NCI-H1048 (cell line): ENCODE measurements at regions not wholly inside any gene's neighbourhood (a gene's known extent, or its start where the extent isn't known, plus 50 kb on each side); places are given as distances from the start of the nearest gene placed in this dataset.
"Not testable (repeated sequence)": the region's sequence is repeated elsewhere in the genome, so short reads cannot be mapped to it uniquely, and the experiment has no call there.

Experiments used
- DNase-seq: peaks from one replicate; lab custom pipeline; 2025; lab: John Stamatoyannopoulos, UW

DNA sequence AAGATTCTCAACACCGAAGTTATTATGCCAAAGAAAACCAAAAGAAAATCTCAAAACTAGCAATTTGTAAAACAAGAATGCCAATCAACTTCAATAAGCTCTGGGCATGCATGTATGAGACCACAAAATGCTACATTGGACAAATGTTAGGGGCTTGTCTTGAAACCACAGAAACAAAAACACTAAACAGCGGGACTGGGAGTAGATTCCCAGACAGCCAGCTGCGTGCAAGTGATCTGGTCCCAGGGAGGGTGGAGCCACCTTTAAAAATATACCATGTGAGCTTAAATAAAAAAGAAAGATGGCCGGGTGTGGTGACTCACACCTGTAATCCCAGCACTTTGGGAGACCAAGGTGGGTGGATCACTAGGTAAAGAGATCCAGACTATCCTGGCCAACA lies 163.6 kb upstream of the PRICKLE2 start:
- no peak for DNase-seq

DNA sequence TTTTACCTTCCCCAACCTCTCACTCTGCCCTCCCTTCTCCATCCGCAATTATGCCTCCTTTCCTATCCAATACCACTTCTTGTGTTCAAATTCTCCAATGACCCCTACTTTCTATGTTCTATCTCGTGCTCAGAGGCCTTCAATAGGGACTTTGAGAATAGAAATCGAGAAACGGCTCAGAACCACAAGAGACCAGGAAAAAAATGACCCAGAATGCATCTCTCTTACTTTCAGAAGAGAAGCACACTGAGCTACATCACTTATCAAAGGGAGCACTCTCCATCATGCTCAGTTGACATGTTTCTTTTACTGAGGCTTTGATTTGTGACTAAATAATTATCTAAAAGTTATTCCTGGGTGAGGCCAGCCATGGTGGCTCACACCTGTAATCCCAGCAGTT lies 162.4 kb upstream of the PRICKLE2 start:
- no peak for DNase-seq

DNA sequence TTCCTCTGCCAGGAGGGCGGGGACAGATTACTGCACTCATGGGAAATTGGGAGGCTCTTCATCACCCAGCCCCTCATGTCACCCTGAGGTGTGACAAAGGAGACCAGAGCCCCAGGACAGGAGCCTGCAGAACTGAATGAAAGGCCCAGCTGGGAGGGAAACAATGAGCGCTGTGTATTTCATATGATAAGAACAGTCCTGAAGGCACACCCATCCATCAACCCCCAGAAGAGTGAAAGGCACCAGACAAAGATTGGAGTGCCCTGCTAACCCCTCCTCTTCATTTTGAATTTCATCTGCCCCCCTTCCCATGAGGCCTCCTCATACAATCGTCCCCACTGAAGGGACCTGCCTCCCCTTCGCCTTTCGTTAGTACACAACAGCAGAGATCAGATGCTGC lies 160.0 kb upstream of the PRICKLE2 start:
- DNase-seq: no peak

DNA sequence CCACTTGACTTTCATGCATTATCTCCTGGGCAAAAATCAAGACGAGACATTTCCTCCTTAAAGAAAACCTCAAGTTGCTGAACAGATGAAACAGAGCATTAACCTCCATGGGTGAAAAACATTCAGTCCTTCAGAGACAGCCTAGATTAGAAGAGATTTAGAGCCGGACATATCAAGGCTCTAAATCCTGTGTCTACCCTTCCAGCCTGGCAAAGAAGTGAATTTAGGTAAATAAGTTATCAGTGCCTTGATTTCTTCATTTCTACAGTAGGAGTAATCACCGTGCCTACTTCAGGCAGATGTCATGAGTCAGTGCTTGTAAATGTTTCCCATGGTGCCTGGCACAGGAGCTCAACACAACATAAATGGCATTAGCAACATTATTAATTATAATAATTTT lies 159.3 kb upstream of the PRICKLE2 start:
- no peak for DNase-seq

DNA sequence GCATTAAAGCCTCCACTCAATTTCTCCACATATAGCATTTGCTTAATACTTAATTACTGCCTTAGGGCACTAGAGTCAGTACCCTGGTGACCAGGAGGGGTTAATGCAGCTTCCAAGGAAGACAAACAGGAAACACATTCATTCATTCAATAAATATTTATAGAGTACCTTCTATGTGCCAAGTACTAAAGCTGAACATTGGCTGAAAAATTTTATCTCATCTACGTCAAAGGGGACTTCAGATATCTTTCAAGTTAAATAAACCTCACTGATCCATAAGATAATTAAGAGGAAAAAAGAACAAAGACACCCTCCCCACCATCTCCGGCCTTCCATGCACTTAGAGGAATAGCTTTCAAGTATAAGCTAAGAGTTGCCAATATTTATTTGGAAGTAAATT lies 156.9 kb upstream of the PRICKLE2 start:
- no peak for DNase-seq

DNA sequence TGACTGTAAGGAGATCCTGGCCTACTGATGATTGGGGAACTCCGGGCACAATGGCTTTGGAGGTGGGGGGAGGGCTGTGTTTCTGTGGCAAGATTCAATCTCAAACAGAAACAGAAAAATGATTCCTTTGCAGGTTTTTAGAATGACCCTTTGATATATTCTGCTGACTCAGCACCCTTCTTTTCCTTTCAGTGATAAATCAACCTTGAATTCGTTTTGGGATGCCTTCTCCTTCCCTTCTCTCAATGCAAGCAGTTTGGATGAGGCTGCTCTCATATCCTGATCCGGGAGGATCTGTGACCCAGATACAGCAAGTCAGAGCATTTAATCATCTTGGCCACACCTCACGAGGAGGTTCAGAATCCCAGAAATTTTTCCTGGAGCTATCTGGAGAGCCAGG lies 156.1 kb upstream of the PRICKLE2 start:
- DNase-seq: no peak

DNA sequence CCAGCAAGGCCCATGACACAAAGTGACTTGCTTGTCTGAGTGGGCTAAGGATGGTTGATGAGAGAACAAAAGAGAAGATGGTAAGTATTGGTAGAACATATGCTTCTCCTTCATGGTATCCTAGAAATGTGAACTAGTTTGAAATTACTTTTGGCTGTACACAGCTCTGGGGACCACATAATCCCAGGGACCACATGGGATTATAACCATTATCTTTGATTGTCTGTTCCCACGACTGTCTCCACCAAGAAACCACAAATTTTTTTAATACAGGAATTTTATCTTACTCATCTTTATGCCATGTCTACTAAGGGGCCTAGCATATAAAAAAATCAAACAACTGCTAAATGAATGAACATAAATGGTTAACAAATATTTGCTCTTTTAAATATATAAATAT lies 155.3 kb upstream of the PRICKLE2 start:
- DNase-seq: no peak

DNA sequence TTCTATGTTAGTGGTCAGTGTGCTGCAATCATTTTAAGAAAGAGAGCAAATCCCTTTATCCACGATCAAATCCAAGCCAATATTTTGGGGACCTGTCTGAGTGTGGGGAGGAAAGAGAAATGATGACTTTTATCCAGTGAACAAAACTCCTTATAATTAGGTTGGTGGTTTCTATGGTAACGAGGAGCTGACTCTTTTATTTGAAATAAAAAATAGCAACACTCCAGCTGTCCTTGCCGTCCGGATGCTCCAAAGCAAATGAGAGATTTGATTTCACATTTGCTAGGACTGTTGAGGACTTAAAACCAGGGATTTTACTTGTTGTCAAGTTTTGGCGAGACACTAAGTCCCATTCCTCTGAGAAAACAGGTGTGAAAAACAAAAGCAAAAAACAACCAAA lies 154.0 kb upstream of the PRICKLE2 start:
- DNase-seq: no peak

DNA sequence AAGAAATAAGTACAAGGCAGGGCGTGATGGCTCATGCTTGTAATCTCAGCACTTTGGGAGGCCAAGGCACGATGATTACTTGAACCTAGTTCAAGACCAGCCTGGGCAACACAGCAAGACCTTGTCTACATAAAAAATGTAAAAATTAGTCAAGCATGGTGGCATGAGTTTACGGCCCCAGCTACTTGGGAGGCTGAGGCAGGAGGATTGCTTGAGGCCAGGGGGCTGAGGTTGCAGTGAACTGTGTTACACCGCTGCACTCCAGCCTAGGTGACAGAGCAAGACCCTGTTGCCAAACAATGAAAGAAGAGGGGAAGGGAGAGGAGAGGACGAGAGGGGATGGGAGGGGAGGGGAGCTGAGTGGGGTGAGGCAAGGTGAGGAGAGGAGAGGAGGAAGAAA lies 152.7 kb upstream of the PRICKLE2 start:
- DNase-seq: no peak

DNA sequence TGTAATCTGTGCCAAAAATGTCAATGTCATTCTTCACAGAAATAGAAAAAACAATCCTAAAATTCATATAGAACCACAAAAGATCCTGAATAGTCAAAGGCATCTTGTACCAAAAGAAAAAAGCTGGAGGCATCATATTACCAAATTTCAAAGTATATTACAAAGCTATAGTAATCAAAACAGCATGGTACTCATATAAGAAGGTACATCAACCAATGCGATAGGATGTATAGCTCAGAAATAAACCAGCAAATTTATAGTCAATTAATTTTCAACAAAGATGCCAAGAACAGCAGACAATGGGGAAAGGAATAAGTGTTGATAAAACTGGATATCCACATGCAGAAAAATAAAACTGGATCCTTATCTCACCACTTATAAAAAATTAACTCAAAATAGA lies 150.5 kb upstream of the PRICKLE2 start:
- no peak for DNase-seq

DNA sequence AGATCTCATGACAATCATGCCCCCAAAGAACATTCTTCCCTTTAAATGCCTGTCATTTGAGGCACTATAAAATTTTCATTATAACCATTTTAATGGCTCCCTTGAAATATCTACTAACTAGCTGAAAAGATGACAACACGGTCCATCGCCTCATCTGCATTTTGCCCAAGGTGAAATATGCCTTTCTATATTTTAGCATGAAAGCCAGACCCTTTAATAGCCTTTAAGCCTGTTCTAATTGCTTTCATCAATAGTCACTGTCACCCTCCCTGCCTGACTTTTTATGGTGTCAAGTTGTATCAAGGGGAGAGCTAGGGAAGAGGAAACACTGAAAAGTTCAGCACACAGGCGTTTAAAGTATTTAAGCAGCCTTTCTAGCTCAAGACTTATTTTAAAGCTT lies 144.1 kb upstream of the PRICKLE2 start:
- no peak for DNase-seq

DNA sequence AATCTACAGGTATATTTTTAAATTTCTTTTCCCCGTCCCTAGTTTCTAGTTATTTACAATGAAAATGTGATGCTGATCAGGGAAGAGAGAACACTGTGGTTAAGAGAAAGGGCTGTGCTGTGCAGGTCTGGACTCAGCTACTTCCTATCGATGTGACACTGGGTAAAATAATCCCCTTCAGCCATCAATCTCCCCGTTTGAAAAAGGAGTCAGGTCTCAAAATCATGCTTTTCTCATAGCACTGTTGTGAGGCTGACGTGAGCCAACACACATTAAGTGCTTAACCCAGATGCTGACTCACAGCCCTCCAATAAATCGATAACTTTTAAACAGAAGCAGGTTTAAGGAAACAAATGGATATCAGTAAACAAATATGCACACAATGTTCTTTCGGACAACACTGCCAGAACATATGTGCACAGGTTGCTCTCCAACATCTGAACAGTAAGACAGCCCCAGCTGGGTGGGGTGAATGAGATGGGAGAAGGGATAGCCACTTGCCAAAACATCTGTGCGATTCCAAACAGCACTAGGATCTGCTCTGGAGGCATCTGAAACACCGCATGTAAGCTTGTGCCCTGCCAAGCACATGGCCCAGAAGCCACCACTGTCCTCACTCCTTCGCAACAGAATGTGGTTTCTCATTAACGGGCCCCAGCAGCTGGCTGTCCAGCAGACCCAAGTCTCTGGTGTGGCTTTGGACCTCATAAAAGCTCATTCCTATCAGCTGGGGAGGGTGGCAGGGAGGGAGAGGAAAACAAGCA lies 143.2 kb upstream of the PRICKLE2 start:
- DNase-seq: no peak

DNA sequence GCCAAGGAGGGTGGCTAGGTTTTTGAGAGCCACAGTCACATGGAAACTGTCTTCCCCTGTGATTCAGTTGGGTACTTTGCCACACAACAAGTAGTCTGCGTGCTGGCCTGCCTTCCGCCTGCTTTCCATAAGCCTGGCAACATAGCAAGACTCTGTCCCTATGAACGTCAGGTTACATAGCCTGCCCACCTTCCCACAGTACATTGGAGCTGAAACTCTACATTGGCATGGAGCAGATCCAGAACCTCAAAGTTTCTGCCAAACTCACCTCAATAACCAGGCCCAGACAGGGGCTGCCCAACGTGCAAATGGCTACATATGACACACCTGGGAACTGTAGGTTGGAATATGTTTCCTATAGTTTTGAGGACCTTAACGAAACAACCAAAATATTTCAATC lies 140.6 kb upstream of the PRICKLE2 start:
- DNase-seq: no peak

DNA sequence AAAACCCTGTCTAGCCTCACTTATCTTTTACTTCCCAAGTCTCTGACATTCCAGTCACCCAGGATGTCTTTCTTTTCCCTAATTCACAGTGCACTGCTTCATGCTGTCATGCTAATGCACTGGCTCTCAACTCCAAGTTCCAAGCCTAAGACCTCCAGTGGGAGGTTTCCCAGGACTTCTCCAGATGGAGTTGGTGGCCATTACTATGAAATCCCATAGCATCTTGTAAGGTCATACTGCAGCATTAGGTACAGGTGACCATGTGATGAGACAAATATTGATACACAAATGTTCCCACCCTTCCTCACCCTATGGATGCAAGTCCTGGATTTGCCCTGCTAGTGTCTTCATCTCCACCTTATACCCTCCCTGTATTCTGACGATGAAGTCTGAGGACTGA lies 138.6 kb upstream of the PRICKLE2 start:
- no peak for DNase-seq

DNA sequence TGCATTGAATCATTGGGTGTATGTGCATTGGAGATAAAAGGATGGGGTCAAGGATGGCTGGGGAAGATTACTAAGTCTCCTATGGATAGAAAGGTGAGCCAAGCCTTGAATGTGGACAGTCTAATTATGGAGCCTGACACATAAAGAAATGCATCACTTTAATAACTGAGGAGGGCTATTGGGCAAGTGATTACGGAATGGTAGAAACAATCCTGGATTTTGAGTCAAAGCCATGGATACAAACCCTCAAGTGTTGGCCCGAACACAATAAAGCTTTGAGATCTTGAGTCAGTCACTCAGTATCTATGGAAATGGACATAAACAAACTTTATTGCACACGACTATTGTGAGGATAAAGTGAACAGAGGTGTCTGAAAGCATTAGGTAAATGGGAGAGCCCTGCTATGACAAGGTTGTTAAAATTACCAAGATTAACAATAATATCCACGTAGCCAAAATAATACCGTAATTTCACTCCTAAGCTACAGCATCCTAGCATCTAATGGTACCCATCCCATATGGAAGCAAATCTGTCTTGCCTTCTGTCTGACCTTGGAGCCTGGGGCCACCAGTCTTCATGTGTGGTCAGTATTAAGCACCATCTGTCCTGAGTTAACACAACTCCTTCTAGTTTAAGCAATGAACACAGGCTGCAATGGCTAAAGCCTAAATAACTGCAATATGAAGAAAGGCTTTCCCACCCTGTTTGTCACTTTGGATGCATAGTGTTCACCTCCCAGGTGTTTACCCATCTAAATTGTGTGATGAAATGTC lies 136.9 kb upstream of the PRICKLE2 start:
- no peak for DNase-seq

DNA sequence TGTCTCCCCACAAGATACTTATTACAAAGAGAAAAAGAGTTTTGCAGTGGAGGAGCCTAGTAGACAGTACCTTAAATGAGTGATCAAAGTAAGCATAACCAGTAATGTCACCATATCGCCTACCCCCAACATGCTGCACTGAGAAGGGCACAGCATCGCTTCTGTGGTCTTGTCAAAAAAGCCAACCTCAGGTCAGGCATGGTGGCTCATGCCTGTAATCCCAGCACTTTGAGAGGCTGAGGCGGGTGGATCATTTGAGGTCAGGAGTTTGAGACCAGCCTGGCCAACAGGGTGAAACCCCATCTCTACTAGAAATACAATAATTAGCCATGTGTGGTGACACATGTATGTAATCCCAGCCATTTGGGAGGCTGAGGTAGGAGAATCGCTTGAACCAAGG lies 135.8 kb upstream of the PRICKLE2 start:
- DNase-seq: not testable (repeated sequence)

DNA sequence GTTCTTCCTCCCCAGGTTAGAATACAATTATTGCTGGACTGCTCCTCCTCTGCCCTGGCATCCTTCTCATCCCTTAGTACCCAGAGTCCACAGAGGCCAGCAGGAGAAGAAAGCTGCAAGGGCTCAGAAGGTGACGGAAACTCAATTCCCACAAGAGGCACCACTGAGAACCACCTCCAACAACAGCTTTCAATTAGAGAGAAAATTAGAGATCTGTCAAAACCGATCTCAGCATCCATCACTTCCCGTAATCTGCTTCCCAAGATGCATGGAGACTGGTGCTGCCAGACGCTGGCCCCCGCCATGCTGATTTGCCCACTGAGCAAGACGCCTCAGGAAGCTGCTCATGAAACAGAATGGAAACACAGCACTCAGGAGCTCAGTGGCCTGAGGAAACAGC lies 135.0 kb upstream of the PRICKLE2 start:
- no peak for DNase-seq

DNA sequence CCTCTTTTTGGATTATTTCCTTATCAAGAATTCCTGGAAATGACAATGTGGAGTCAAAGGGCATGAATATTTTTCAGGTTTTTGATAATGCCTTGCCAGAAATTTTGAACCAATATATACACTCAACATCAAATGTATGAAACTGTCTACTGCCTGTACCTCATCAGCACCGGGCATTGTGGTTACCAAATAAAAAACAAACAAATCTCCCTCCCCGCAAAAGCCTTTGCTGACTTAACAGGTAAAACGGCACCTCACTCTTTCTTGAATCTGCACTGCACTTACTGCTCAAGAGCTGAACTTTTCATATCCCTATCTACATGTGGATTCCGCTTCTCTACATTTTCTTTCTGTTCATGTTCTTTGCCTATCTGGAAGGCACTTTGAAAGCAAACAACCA lies 134.5 kb upstream of the PRICKLE2 start:
- DNase-seq: no peak

DNA sequence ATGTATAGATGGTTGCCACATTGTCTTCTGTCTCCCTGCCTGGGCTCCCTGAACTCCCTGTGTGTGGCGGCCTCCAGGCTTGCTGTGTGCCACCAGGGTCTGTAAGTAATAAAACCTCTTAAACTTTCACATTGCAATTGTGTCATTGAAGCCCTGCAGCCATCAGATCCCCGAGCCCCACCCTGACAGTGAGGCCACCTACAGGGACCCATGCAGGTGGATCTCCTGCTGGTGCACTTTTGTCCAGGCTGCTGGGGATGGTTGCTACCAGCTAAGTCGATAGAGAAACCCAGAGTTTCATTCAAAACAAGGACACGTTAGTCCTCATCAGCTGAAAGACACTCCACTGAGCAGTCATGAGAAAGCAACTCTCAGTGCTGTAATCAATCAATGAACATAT lies 133.6 kb upstream of the PRICKLE2 start:
- no peak for DNase-seq

DNA sequence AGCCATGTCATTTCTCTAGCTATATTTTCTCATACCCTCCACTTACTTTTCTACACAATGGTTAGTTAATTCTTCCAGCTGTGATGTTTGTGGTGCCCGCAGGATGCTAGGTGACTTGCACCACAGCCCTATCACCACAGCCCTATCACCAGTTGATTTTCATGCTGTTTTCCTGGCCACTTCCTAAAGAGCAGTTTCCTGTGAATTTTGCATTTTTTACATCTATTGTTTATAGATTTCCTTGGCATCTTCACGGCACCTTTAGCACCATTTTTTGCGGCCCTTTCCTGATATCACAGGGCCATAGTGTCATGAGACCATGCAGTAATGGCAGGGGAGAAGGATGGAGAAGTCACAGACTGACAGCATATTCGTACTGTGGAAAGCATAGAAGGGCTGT lies 132.9 kb upstream of the PRICKLE2 start:
- DNase-seq: no peak

DNA sequence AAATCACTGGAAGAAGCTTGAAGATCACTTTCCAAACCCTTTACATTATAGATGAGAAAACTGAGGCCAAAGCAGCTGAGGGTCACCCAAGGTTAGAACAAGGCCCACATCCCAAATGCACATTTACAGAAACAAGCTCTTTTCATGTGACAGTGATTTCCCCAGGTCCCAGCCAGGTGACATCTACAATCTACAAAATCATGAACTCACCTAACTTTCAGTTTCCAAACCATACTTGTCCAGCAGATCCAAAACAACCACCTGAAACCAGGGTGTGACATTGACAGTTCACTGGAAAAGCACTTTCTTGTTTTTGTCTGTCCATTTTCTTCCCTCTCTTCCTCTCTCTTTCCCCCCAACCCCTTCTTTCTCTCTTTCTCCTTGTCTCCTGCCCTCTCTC lies 132.2 kb upstream of the PRICKLE2 start:
- no peak for DNase-seq

DNA sequence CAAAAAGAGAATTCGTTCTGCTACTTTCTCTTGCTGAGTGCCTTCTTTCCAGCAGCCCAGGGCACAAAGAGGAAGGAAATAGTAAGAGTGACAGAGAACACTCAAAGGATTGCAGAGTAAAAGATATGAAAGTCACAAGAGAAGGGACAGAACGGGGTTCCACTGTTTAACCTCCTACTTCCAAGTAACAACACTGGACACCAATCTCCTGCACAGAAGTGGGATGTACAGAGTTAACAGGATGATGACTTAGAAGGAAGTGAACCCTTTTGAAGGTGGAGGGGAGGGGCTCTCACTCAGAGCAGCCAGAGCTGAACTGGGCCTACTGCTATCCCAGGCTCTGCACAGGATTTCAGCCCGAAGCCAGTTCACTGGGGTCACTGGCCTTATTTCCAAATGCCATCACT lies 130.1 kb upstream of the PRICKLE2 start:
- no peak for DNase-seq

DNA sequence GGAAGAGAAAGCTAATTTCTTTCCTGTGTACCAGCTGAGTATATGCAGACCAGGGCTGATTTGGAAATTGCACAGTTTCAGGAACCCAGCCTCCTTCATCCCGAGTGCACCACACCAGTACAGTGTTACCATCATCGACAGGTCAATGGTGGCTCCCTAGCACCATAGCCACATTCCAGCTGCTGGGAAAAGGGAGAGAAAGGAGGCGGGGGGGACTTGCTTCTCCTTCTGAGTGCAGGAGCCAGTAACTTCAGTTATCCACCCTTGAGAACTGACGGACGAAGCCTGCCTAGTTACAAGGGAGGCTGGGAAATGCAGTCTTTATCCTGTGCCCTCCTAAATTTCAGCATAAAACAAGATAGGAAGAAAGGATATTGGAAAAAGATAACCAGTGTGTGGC lies 129.7 kb upstream of the PRICKLE2 start:
- DNase-seq: no peak

DNA sequence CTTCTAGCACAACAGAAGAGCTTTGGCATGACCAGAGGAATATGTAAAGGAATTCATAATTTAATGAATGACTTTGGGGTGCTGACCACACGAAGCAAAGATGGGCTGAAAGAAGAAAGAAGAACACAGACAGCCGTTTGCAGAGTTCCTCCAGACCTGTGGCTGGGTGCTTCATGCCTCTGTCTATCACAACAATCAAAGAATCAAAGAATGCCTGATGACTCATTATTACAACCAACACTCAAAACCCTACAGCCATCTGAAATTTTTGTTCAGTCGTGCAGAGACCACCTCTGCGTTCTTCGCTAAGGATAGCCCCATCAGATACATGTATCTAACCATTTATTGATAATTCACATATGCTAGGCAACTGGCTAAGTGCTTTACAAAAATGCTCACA lies 129.0 kb upstream of the PRICKLE2 start:
- DNase-seq: no peak
